C4-2B (cell line): ENCODE measurements at regions not wholly inside any gene's neighbourhood (a gene's known extent, or its start where the extent isn't known, plus 50 kb on each side); places are given as distances from the start of the nearest gene placed in this dataset.
"Not testable (repeated sequence)": the region's sequence is repeated elsewhere in the genome, so short reads cannot be mapped to it uniquely, and the experiment has no call there.

Experiments used
- H3K27ac ChIP-seq: fragments of 450-650 bp; 2 replicates; pipeline ENCODE4 v1.5.1; 2017
- CTCF ChIP-seq: fragments of 450-650 bp; conservative IDR thresholded peaks from 2 replicates; pipeline ENCODE4 v1.5.1; 2017; ENCODE audit warnings: mild to moderate bottlenecking
- ZFX ChIP-seq: fragments of 450-650 bp; IDR thresholded peaks from 2 replicates; pipeline ENCODE4 v1.6.1; 2017

GRCh38 chr16:33009468-33009867, 184.6 kb upstream of the TP53TG3C start:
- peak; percentile 16 for TF ChIP-seq CTCF

GRCh38 chr16:33027121-33027520, 166.9 kb upstream of the TP53TG3C start:
- not testable (repeated sequence) for H3K27ac ChIP-seq

More at GRCh38 chr16:33009468-33009867, 184.6 kb upstream of the TP53TG3C start:
- H3K27ac ChIP-seq: not testable (repeated sequence)

- not testable (repeated sequence) for H3K27ac ChIP-seq
Measured at GRCh38 chr16:33027941-33028340, 166.1 kb upstream of the TP53TG3C start.

GRCh38 chr16:33028707-33029390, 165.2 kb upstream of the TP53TG3C start:
- H3K27ac ChIP-seq: not testable (repeated sequence)

- H3K27ac ChIP-seq: not testable (repeated sequence)
Measured at GRCh38 chr16:33048849-33049248, 145.2 kb upstream of the TP53TG3C start.

GRCh38 chr16:33059206-33059605, 134.8 kb upstream of the TP53TG3C start:
- TF ChIP-seq CTCF: no peak
- TF ChIP-seq ZFX: no peak
- H3K27ac ChIP-seq: no peak overlapping the region

- not testable (repeated sequence) for H3K27ac ChIP-seq
Measured at GRCh38 chr16:33059654-33060421, 134.2 kb upstream of the TP53TG3C start.

GRCh38 chr16:33062763-33063162, 131.3 kb upstream of the TP53TG3C start:
- not testable (repeated sequence) for H3K27ac ChIP-seq

GRCh38 chr16:33063365-33064170, 130.5 kb upstream of the TP53TG3C start:
- not testable (repeated sequence) for H3K27ac ChIP-seq

GRCh38 chr16:33064454-33065073, 129.5 kb upstream of the TP53TG3C start:
- H3K27ac ChIP-seq: not testable (repeated sequence)
